IMR-90 (cell line): ENCODE measurements at regions not wholly inside any gene's neighbourhood (a gene's known extent, or its start where the extent isn't known, plus 50 kb on each side); places are given as distances from the start of the nearest gene placed in this dataset.

ENCODE experiments used
- ATAC-seq: fragments of 200-7000 bp; cut with Tn5 transposase; 2 replicates; pipeline ENCODE4 v1.9.1; 2020; ENCODE audit warnings: low read depth, mild to moderate bottlenecking, moderate library complexity
- BruUV-seq: library from RNA; stranded (reverse); fragments of 400-500 nt; replicated peaks from 2 replicates; lab custom pipeline; 2021; lab: Mats Ljungman, UMichigan
- CTCF ChIA-PET: fragments of 300-600 bp; formaldehyde crosslinking; extraction: SDS; loops from one replicate; lab custom pipeline; 2021; ENCODE audit warnings: antibody characterized with exemption; lab: Yijun Ruan, JAX
- POLR2A ChIA-PET: fragments of 300-600 bp; sonication (Branson Sonifier 250); formaldehyde crosslinking; loops from one replicate; lab custom pipeline; 2022; ENCODE audit warnings: antibody characterized with exemption; ENCODE audit not compliant: unreplicated experiment; lab: Charles Lee
- DNase-seq: peaks from one replicate; pipeline ENCODE4 v3.0.0; 2013
- H2AFZ ChIP-seq: replicated peaks from 2 replicates; pipeline ENCODE3; 2013; ENCODE audit warnings: low read length, mild to moderate bottlenecking; ENCODE audit not compliant: poor library complexity
- H2AK5ac ChIP-seq: 2 replicates; pipeline ENCODE4 v1.6.1; 2013; ENCODE audit warnings: low read depth, low read length, inconsistent platforms
- H2AK9ac ChIP-seq: replicated peaks from 2 replicates; pipeline ENCODE3; 2013; ENCODE audit warnings: mild to moderate bottlenecking, low read depth, low read length, moderate library complexity; ENCODE audit not compliant: poor library complexity
- H2BK120ac ChIP-seq: 2 replicates; pipeline ENCODE4 v1.6.1; 2013; ENCODE audit warnings: low read depth, low read length, inconsistent platforms
- H2BK15ac ChIP-seq: 3 replicates; pipeline ENCODE4 v1.6.1; 2013; ENCODE audit warnings: low read depth, low read length, inconsistent platforms
- H2BK20ac ChIP-seq: 2 replicates; pipeline ENCODE4 v1.6.1; 2013; ENCODE audit warnings: low read depth, mild to moderate bottlenecking, inconsistent platforms, low read length, moderate library complexity
- H2BK5ac ChIP-seq: 2 replicates; pipeline ENCODE4 v1.6.1; 2013; ENCODE audit warnings: mild to moderate bottlenecking, low read depth, low read length, inconsistent platforms; ENCODE audit not compliant: poor library complexity, severe bottlenecking
- H3K14ac ChIP-seq: replicated peaks from 2 replicates; pipeline ENCODE4 v1.6.1; 2013; ENCODE audit warnings: low read depth, low read length, inconsistent platforms
- H3K18ac ChIP-seq: 2 replicates; pipeline ENCODE4 v1.6.1; 2013; ENCODE audit warnings: low read depth, low read length, control low read depth
- H3K23ac ChIP-seq: 2 replicates; pipeline ENCODE4 v1.6.1; 2013; ENCODE audit warnings: low read depth, low read length, inconsistent platforms
- H3K27ac ChIP-seq: 2 replicates; pipeline ENCODE4 v1.5.1; 2013; ENCODE audit warnings: mild to moderate bottlenecking, control low read depth, low read length; ENCODE audit not compliant: insufficient read depth
- H3K27me3 ChIP-seq: 2 replicates; pipeline ENCODE4 v1.6.1; 2013; ENCODE audit warnings: low read length; ENCODE audit not compliant: control insufficient read depth, insufficient read depth
- H3K36me3 ChIP-seq: 2 replicates; pipeline ENCODE4 v1.6.1; 2013; ENCODE audit warnings: low read length, mixed read lengths; ENCODE audit not compliant: control insufficient read depth, insufficient read depth
- H3K4ac ChIP-seq: 2 replicates; pipeline ENCODE4 v1.6.1; 2013; ENCODE audit warnings: low read depth, low read length, inconsistent platforms
- H3K4me1 ChIP-seq: 2 replicates; pipeline ENCODE4 v1.6.1; 2013; ENCODE audit warnings: low read length, mixed read lengths; ENCODE audit not compliant: control insufficient read depth, insufficient read depth
- H3K4me2 ChIP-seq: 2 replicates; pipeline ENCODE4 v1.6.1; 2013; ENCODE audit warnings: low read depth, mild to moderate bottlenecking, control low read depth, low read length, moderate library complexity
- H3K4me3 ChIP-seq: 2 replicates; pipeline ENCODE4 v1.5.1; 2013; ENCODE audit warnings: low read depth, mild to moderate bottlenecking, control low read depth, low read length, moderate library complexity; ENCODE audit not compliant: insufficient read depth
- H3K56ac ChIP-seq: 2 replicates; pipeline ENCODE4 v1.6.1; 2013; ENCODE audit warnings: low read length, inconsistent platforms; ENCODE audit not compliant: insufficient read depth; ENCODE audit errors: extremely low read depth
- H3K79me1 ChIP-seq, 2 experiments: 2 replicates each; pipeline ENCODE4 v1.6.1; 2013; ENCODE audit warnings: low read length in 2 of 2, inconsistent platforms in 1 of 2, low read depth in 1 of 2
- H3K9ac ChIP-seq: 2 replicates; pipeline ENCODE4 v1.6.1; 2013; ENCODE audit warnings: low read depth, low read length, control low read depth
- H3K9me1 ChIP-seq: 2 replicates; pipeline ENCODE4 v1.6.1; 2013; ENCODE audit warnings: low read length, inconsistent platforms; ENCODE audit not compliant: insufficient read depth
- H3K9me3 ChIP-seq: 2 replicates; pipeline ENCODE4 v1.6.1; 2013; ENCODE audit warnings: low read length; ENCODE audit not compliant: control insufficient read depth, insufficient read depth
- H4K20me1 ChIP-seq: 2 replicates; pipeline ENCODE4 v1.6.1; 2013; ENCODE audit warnings: low read length, inconsistent platforms; ENCODE audit not compliant: insufficient read depth
- H4K5ac ChIP-seq: 2 replicates; pipeline ENCODE4 v1.6.1; 2013; ENCODE audit warnings: mild to moderate bottlenecking, low read depth, low read length, control low read depth
- H4K8ac ChIP-seq, 2 experiments: 2 replicates each; pipeline ENCODE4 v1.6.1; 2013; ENCODE audit warnings: low read depth in 2 of 2, low read length in 2 of 2, control low read depth in 1 of 2, inconsistent platforms in 1 of 2
- H4K91ac ChIP-seq: 2 replicates; pipeline ENCODE4 v1.6.1; 2013; ENCODE audit warnings: low read depth, low read length, inconsistent platforms; ENCODE audit not compliant: insufficient read depth
- BHLHE40 ChIP-seq: fragments of 150-350 bp; IDR thresholded peaks from 2 replicates; pipeline ENCODE4 v1.6.1; 2016; ENCODE audit warnings: mild to moderate bottlenecking, low read depth, low read length
- CEBPB ChIP-seq: IDR thresholded peaks from 2 replicates; pipeline ENCODE4 v1.6.1; 2012; ENCODE audit warnings: low read depth, low read length, improper control_type of control experiment
- CHD1 ChIP-seq: IDR thresholded peaks from 2 replicates; pipeline ENCODE4 v1.6.1; 2012; ENCODE audit warnings: low read depth, low read length, improper control_type of control experiment
- ELK1 ChIP-seq: fragments of 150-350 bp; IDR thresholded peaks from 2 replicates; pipeline ENCODE4 v1.6.1; 2016; ENCODE audit warnings: low read depth, mild to moderate bottlenecking, low read length, moderate library complexity, borderline replicate concordance
- MAFK ChIP-seq: IDR thresholded peaks from 2 replicates; pipeline ENCODE4 v1.6.1; 2012; ENCODE audit warnings: low read depth, low read length, improper control_type of control experiment
- MXI1 ChIP-seq: IDR thresholded peaks from 2 replicates; pipeline ENCODE4 v1.6.1; 2012; ENCODE audit warnings: low read depth, mild to moderate bottlenecking, low read length, moderate library complexity, borderline replicate concordance
- POLR2A ChIP-seq: IDR thresholded peaks from 2 replicates; pipeline ENCODE4 v1.6.1; 2012; ENCODE audit warnings: mild to moderate bottlenecking, low read depth, low read length
- SMC3 ChIP-seq: fragments of 150-350 bp; IDR thresholded peaks from 2 replicates; pipeline ENCODE4 v1.6.1; 2016; ENCODE audit warnings: low read depth, mild to moderate bottlenecking, antibody characterized with exemption, low read length, moderate library complexity
- USF2 ChIP-seq: fragments of 150-350 bp; IDR thresholded peaks from 2 replicates; pipeline ENCODE4 v1.6.1; 2017; ENCODE audit warnings: mild to moderate bottlenecking, antibody characterized with exemption, low read length, low read depth
- WGBS, 2 experiments: methylation state at CpG; one replicate each; pipeline versions ENCODE4 v1.1.5 to v1.1.7; 2013; ENCODE audit warnings: missing lambda C conversion rate in 2 of 2; ENCODE audit not compliant: insufficient read length in 1 of 2; ENCODE audit errors: extremely low coverage in 2 of 2; 5-methylcytosine and 5-hydroxymethylcytosine counted together
- dilution Hi-C: fragments of 300-500 bp; cut with HindIII; formaldehyde crosslinking; loops from one replicate; pipeline ENCODE4 v1.14.3; 2018; ENCODE audit warnings: low sequenced_read_pairs; ENCODE audit not compliant: unreplicated experiment
- in situ Hi-C: fragments of 300-500 bp; cut with MboI; formaldehyde crosslinking; loops from 3 replicates; pipeline ENCODE4 v1.14.3; 2019; ENCODE audit warnings: low sequenced_read_pairs, inconsistent platforms, mixed read lengths
- intact Hi-C: fragments of 100-400 bp; cut with micrococcal nuclease; formaldehyde crosslinking; loops from 2 replicates; pipeline ENCODE4 v1.10.0; 2022
- TF ChIP-seq, protein P1 (sequence below): conservative IDR thresholded peaks from 2 replicates; pipeline ENCODE4 v1.5.1; 2012; ENCODE audit warnings: mild to moderate bottlenecking, low read depth, low read length, improper control_type of control experiment

DNA sequence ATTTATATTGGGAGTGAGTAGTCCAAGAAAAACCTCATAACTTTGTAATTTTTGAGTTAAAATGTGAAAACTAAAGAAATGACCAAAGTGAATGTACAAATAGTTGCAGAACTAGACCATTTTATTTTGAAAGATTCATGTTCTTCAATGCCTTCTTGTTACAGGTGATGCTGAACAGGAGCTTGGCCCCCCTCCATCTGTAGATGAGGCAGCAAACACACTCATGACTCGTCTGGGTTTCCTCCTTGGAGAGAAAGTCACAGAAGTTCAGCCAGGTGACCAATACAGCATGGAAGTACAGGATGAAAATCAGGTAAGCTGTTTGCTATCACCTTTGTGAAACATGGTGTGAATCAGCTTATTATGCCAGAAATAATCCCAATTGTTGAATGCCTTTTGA, 227.8 kb downstream of the TANC2 start:
- Histone ChIP-seq H2BK15ac (no peak overlapping the region), H4K20me1 (no peaks in the 10 kb centered on the region), H3K36me3 (peaks cover 9% of the 10 kb centered on the region), H3K9me3 (no peaks in the 10 kb centered on the region), H2AK5ac (no peak overlapping the region), H3K4me2 (no peak overlapping the region), H3K4ac (no peak overlapping the region), H3K18ac (no peak overlapping the region), H3K4me3 (no peak overlapping the region), H4K91ac (no peak overlapping the region), H2BK5ac (no peak overlapping the region), H2BK20ac (no peak overlapping the region), H2BK120ac (no peak overlapping the region), H2AFZ (no peak overlapping the region), H4K8ac (no peak overlapping the region), H3K23ac (no peak overlapping the region), H3K27me3 (no peaks in the 10 kb centered on the region), H3K9ac (no peak overlapping the region), H2AK9ac (no peak overlapping the region), H3K9me1 (0 out of 2 replicates have a peak, but pooled peaks cover 3% of the 10 kb centered on the region), H3K56ac (no peak overlapping the region), H3K4me1 (no peaks in the 10 kb centered on the region), H3K79me1 (peaks cover 9 to 37% of the 10 kb centered on the region in 2 experiments; a peak in 3 of 4 replicates), H3K14ac (no peak overlapping the region), H4K5ac (no peak overlapping the region), H3K27ac (no peak overlapping the region)
- ChIA-PET POLR2A (no interaction called here), CTCF (no interaction called here)
- intact Hi-C loops: no loop called here
- WGBS, 2 experiments: no CpG with 5 or more reads among the region's 1 CpG
- BruUV-seq: no TSS peak
- dilution Hi-C loops: no loop called here
- ATAC-seq: no peak
- in situ Hi-C loops: no loop called here
- DNase-seq: no peak
- TF ChIP-seq CEBPB: no peak
- TF ChIP-seq MXI1: no peak
- TF ChIP-seq POLR2A: no peak
- no peak for TF ChIP-seq USF2
- TF ChIP-seq, protein P1, sequence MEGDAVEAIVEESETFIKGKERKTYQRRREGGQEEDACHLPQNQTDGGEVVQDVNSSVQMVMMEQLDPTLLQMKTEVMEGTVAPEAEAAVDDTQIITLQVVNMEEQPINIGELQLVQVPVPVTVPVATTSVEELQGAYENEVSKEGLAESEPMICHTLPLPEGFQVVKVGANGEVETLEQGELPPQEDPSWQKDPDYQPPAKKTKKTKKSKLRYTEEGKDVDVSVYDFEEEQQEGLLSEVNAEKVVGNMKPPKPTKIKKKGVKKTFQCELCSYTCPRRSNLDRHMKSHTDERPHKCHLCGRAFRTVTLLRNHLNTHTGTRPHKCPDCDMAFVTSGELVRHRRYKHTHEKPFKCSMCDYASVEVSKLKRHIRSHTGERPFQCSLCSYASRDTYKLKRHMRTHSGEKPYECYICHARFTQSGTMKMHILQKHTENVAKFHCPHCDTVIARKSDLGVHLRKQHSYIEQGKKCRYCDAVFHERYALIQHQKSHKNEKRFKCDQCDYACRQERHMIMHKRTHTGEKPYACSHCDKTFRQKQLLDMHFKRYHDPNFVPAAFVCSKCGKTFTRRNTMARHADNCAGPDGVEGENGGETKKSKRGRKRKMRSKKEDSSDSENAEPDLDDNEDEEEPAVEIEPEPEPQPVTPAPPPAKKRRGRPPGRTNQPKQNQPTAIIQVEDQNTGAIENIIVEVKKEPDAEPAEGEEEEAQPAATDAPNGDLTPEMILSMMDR: no peak
- no peak for TF ChIP-seq SMC3
- no peak for TF ChIP-seq MAFK
- no peak for TF ChIP-seq BHLHE40
- TF ChIP-seq CHD1: no peak
- TF ChIP-seq ELK1: no peak
